ENCODE measurements at regions not wholly inside any gene's neighbourhood (a gene's known extent, or its start where the extent isn't known, plus 50 kb on each side); places are given as distances from the start of the nearest gene placed in this dataset.

GRCh38 chr6:15913573-15913972, 215.3 kb upstream of the MYLIP start:
- TF ChIP-seq CTCF (IDR thresholded peaks at IDR 0.05; ENCODE audit: insufficient read depth, low read length) (no peak), POLR2AphosphoS5 (IDR thresholded peaks at IDR 0.05; ENCODE audit: low read depth) (no peak), GABPA (IDR thresholded peaks at IDR 0.05; ENCODE audit: low read depth) (no peak), REST (IDR thresholded peaks at IDR 0.05; ENCODE audit: insufficient replicate concordance, low read depth) (no peak)

Measured in HL-60 (cell line).